ENCODE measurements at regions not wholly inside any gene's neighbourhood (a gene's known extent, or its start where the extent isn't known, plus 50 kb on each side); places are given as distances from the start of the nearest gene placed in this dataset.

DNA sequence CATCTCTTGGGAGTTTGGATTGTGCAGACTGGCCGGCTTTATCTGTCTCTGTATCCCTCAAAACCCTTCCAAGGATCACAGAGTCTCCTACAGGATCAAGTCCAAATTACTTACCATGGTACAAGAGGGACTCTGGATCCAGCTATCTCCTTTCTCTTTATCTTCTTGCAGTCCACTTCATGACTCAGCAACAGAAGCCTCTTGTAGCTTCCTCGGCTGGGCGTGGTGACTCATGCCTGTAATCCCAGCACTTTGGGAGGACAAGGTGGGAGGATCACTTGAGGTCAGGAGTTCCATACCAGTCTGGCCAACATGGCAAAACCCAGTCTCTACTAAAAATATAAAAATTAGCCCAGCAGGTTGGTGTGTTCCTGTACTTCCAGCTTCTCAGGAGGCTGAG, 189.7 kb downstream of the BCAT1 start (continued):
- TF ChIP-seq, protein P1, sequence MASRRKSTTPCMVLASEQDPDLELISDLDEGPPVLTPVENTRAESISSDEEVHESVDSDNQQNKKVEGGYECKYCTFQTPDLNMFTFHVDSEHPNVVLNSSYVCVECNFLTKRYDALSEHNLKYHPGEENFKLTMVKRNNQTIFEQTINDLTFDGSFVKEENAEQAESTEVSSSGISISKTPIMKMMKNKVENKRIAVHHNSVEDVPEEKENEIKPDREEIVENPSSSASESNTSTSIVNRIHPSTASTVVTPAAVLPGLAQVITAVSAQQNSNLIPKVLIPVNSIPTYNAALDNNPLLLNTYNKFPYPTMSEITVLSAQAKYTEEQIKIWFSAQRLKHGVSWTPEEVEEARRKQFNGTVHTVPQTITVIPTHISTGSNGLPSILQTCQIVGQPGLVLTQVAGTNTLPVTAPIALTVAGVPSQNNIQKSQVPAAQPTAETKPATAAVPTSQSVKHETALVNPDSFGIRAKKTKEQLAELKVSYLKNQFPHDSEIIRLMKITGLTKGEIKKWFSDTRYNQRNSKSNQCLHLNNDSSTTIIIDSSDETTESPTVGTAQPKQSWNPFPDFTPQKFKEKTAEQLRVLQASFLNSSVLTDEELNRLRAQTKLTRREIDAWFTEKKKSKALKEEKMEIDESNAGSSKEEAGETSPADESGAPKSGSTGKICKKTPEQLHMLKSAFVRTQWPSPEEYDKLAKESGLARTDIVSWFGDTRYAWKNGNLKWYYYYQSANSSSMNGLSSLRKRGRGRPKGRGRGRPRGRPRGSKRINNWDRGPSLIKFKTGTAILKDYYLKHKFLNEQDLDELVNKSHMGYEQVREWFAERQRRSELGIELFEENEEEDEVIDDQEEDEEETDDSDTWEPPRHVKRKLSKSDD (conservative IDR thresholded peaks at IDR 0.05; ENCODE audit: low read length): no peak
- TF ChIP-seq IFI16 (CRISPR knock-in tag; IDR thresholded peaks at IDR 0.05): no peak
- TF ChIP-seq, protein P2, sequence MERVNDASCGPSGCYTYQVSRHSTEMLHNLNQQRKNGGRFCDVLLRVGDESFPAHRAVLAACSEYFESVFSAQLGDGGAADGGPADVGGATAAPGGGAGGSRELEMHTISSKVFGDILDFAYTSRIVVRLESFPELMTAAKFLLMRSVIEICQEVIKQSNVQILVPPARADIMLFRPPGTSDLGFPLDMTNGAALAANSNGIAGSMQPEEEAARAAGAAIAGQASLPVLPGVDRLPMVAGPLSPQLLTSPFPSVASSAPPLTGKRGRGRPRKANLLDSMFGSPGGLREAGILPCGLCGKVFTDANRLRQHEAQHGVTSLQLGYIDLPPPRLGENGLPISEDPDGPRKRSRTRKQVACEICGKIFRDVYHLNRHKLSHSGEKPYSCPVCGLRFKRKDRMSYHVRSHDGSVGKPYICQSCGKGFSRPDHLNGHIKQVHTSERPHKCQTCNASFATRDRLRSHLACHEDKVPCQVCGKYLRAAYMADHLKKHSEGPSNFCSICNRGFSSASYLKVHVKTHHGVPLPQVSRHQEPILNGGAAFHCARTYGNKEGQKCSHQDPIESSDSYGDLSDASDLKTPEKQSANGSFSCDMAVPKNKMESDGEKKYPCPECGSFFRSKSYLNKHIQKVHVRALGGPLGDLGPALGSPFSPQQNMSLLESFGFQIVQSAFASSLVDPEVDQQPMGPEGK (CRISPR knock-in tag; IDR thresholded peaks at IDR 0.05; ENCODE audit: borderline replicate concordance): no peak
- TF ChIP-seq PCBP1 (IDR thresholded peaks at IDR 0.05; ENCODE audit: low read depth, low read length, poor library complexity, severe bottlenecking): no peak
- TF ChIP-seq, protein P3, sequence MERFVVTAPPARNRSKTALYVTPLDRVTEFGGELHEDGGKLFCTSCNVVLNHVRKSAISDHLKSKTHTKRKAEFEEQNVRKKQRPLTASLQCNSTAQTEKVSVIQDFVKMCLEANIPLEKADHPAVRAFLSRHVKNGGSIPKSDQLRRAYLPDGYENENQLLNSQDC (CRISPR knock-in tag; IDR thresholded peaks at IDR 0.05): no peak
- TF ChIP-seq ZEB2 (IDR thresholded peaks at IDR 0.05): peak; percentile 34; the same call in 1 of the 2 replicates
- peak; percentile 55; the same call in 1 of the 2 replicates for TF ChIP-seq HDAC2 (IDR thresholded peaks at IDR 0.05)
- TF ChIP-seq KDM2B (CRISPR knock-in tag; IDR thresholded peaks at IDR 0.05): no peak
- TF ChIP-seq, protein P4, sequence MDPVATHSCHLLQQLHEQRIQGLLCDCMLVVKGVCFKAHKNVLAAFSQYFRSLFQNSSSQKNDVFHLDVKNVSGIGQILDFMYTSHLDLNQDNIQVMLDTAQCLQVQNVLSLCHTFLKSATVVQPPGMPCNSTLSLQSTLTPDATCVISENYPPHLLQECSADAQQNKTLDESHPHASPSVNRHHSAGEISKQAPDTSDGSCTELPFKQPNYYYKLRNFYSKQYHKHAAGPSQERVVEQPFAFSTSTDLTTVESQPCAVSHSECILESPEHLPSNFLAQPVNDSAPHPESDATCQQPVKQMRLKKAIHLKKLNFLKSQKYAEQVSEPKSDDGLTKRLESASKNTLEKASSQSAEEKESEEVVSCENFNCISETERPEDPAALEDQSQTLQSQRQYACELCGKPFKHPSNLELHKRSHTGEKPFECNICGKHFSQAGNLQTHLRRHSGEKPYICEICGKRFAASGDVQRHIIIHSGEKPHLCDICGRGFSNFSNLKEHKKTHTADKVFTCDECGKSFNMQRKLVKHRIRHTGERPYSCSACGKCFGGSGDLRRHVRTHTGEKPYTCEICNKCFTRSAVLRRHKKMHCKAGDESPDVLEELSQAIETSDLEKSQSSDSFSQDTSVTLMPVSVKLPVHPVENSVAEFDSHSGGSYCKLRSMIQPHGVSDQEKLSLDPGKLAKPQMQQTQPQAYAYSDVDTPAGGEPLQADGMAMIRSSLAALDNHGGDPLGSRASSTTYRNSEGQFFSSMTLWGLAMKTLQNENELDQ (CRISPR knock-in tag; IDR thresholded peaks at IDR 0.05; ENCODE audit: borderline replicate concordance): no peak
- TF ChIP-seq, protein P5, sequence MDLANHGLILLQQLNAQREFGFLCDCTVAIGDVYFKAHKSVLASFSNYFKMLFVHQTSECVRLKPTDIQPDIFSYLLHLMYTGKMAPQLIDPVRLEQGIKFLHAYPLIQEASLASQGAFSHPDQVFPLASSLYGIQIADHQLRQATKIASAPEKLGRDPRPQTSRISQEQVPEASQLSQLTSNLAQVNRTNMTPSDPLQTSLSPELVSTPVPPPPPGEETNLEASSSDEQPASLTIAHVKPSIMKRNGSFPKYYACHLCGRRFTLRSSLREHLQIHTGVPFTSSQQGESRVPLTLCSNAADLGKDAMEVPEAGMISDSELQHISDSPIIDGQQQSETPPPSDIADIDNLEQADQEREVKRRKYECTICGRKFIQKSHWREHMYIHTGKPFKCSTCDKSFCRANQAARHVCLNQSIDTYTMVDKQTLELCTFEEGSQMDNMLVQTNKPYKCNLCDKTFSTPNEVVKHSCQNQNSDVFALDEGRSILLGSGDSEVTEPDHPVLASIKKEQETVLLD (IDR thresholded peaks at IDR 0.05): no peak
- TF ChIP-seq MYNN (IDR thresholded peaks at IDR 0.05): no peak
- TF ChIP-seq MYNN (CRISPR knock-in tag; IDR thresholded peaks at IDR 0.05): no peak
- peak in 1 of 2 experiments; percentile 70; a peak in 2 of 4 replicates for TF ChIP-seq RCOR1 (IDR thresholded peaks at IDR 0.05; ENCODE audit: borderline replicate concordance in 1 of 2, low read depth in 2 of 2, low read length in 2 of 2)
- TF ChIP-seq FOSL1 (tag; conservative IDR thresholded peaks at IDR 0.05): peak; percentile 94
- no peak for TF ChIP-seq BMI1 (IDR thresholded peaks at IDR 0.05; ENCODE audit: low read length)
- TF ChIP-seq, protein P6, sequence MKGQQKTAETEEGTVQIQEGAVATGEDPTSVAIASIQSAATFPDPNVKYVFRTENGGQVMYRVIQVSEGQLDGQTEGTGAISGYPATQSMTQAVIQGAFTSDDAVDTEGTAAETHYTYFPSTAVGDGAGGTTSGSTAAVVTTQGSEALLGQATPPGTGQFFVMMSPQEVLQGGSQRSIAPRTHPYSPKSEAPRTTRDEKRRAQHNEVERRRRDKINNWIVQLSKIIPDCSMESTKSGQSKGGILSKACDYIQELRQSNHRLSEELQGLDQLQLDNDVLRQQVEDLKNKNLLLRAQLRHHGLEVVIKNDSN (CRISPR knock-in tag; IDR thresholded peaks at IDR 0.05): no peak
- TF ChIP-seq BHLHE40 (IDR thresholded peaks at IDR 0.05; ENCODE audit: low read length): no peak
- no peak for TF ChIP-seq TRIM28 (IDR thresholded peaks at IDR 0.05)
- no peak for TF ChIP-seq ETV6 (IDR thresholded peaks at IDR 0.05; ENCODE audit: borderline replicate concordance in 1 of 2, low read depth in 2 of 2, low read length in 1 of 2)
- TF ChIP-seq ETV6 (CRISPR knock-in tag; IDR thresholded peaks at IDR 0.05; ENCODE audit: borderline replicate concordance): no peak
- TF ChIP-seq XRCC3 (IDR thresholded peaks at IDR 0.05): no peak
- no peak for TF ChIP-seq ZC3H8 (IDR thresholded peaks at IDR 0.05)
